HG02678 (cell line): ENCODE measurements at regions not wholly inside any gene's neighbourhood (a gene's known extent, or its start where the extent isn't known, plus 50 kb on each side); places are given as distances from the start of the nearest gene placed in this dataset.

Experiments
- ATAC-seq: cut with Tn5 transposase; IDR thresholded peaks from one replicate; pipeline ENCODE4 v1.9.1; 2021; ENCODE audit warnings: mild to moderate bottlenecking, moderate library complexity; ENCODE audit not compliant: unreplicated experiment

- no peak for ATAC-seq
Measured at GRCh38 chr5:67393211-67393610, 196.6 kb upstream of the CD180 start.

- no peak for ATAC-seq
Measured at GRCh38 chr5:67390935-67391334, 194.3 kb upstream of the CD180 start.

GRCh38 chr5:67383451-67383850, 186.9 kb upstream of the CD180 start:
- ATAC-seq = no peak

GRCh38 chr5:67381236-67381880, 184.8 kb upstream of the CD180 start:
- no peak for ATAC-seq

GRCh38 chr5:67380431-67380830, 183.8 kb upstream of the CD180 start:
- no peak for ATAC-seq

- no peak for ATAC-seq
Measured at GRCh38 chr5:67379753-67380152, 183.2 kb upstream of the CD180 start.

- ATAC-seq = no peak
Measured at GRCh38 chr5:67378256-67378655, 181.7 kb upstream of the CD180 start.

GRCh38 chr5:67377631-67378030, 181.0 kb upstream of the CD180 start:
- no peak for ATAC-seq

GRCh38 chr5:67375606-67376005, 179.0 kb upstream of the CD180 start:
- no peak for ATAC-seq

- ATAC-seq = no peak
Measured at GRCh38 chr5:67374378-67374777, 177.8 kb upstream of the CD180 start.

- no peak for ATAC-seq
Measured at GRCh38 chr5:67373518-67373917, 176.9 kb upstream of the CD180 start.

- no peak for ATAC-seq
Measured at GRCh38 chr5:67372887-67373286, 176.3 kb upstream of the CD180 start.

- no peak for ATAC-seq
Measured at GRCh38 chr5:67371924-67372323, 175.3 kb upstream of the CD180 start.

GRCh38 chr5:67366691-67367395, 170.2 kb upstream of the CD180 start:
- ATAC-seq = no peak

GRCh38 chr5:67366276-67366675, 169.7 kb upstream of the CD180 start:
- ATAC-seq = no peak

GRCh38 chr5:67364381-67364970, 167.9 kb upstream of the CD180 start:
- no peak for ATAC-seq

GRCh38 chr5:67363963-67364362, 167.4 kb upstream of the CD180 start:
- ATAC-seq = no peak

- ATAC-seq = no peak
Measured at GRCh38 chr5:67363180-67363709, 166.6 kb upstream of the CD180 start.

GRCh38 chr5:67361932-67362729, 165.5 kb upstream of the CD180 start:
- no peak for ATAC-seq

GRCh38 chr5:67360047-67360446, 163.4 kb upstream of the CD180 start:
- no peak for ATAC-seq

- no peak for ATAC-seq
Measured at GRCh38 chr5:67358186-67358585, 161.6 kb upstream of the CD180 start.
